MCF 10A (cell line): ENCODE measurements at regions not wholly inside any gene's neighbourhood (a gene's known extent, or its start where the extent isn't known, plus 50 kb on each side); places are given as distances from the start of the nearest gene placed in this dataset.

ENCODE experiments used
- BruUV-seq: library from RNA; stranded (reverse); fragments of 400-500 nt; replicated peaks from 2 replicates; lab custom pipeline; 2021; lab: Mats Ljungman, UMichigan
- CTCF ChIA-PET: fragments of 300-600 bp; sonication (Branson Sonifier 250); formaldehyde crosslinking; extraction: SDS; loops from one replicate; lab custom pipeline; 2021; ENCODE audit warnings: antibody characterized with exemption, inconsistent platforms; lab: Yijun Ruan, JAX
- POLR2A ChIA-PET: fragments of 300-600, 350-650 bp; sonication (Branson Sonifier 250); formaldehyde crosslinking; extraction: SDS; loops from one replicate; lab custom pipeline; 2020; ENCODE audit warnings: antibody characterized with exemption, inconsistent platforms; lab: Yijun Ruan, JAX
- DNase-seq: peaks from one replicate; pipeline ENCODE4 v3.0.0-alpha.2; 2018; ENCODE audit not compliant: unreplicated experiment
- H3K27ac Mint-ChIP-seq: one replicate; pipeline ENCODE4 v1.8.0; 2022; ENCODE audit warnings: mild to moderate bottlenecking, low read depth, mixed read lengths; ENCODE audit not compliant: unreplicated experiment
- H3K27me3 Mint-ChIP-seq: one replicate; pipeline ENCODE4 v1.8.0; 2022; ENCODE audit warnings: mixed read lengths; ENCODE audit not compliant: insufficient read depth, unreplicated experiment
- H3K36me3 Mint-ChIP-seq: one replicate; pipeline ENCODE4 v1.8.0; 2022; ENCODE audit warnings: mild to moderate bottlenecking, moderate library complexity, mixed read lengths; ENCODE audit not compliant: insufficient read depth, unreplicated experiment
- H3K4me1 Mint-ChIP-seq: one replicate; pipeline ENCODE4 v1.8.0; 2022; ENCODE audit warnings: mixed read lengths; ENCODE audit not compliant: insufficient read depth, unreplicated experiment
- H3K4me3 Mint-ChIP-seq: one replicate; pipeline ENCODE4 v1.8.0; 2022; ENCODE audit warnings: mild to moderate bottlenecking, moderate library complexity, mixed read lengths; ENCODE audit not compliant: unreplicated experiment
- H3K9me3 Mint-ChIP-seq: one replicate; pipeline ENCODE4 v1.8.0; 2022; ENCODE audit warnings: mixed read lengths; ENCODE audit not compliant: unreplicated experiment
- intact Hi-C: fragments of 100-400 bp; cut with micrococcal nuclease; formaldehyde crosslinking; loops from 2 replicates; pipeline ENCODE4 v1.14.1; 2022
- TF ChIP-seq, protein P1 (sequence below): fragments of 200-600 bp; IDR thresholded peaks from one replicate; pipeline ENCODE4 v1.8.0; 2022; ENCODE audit warnings: antibody characterized with exemption, mild to moderate bottlenecking; ENCODE audit not compliant: unreplicated experiment

DNA sequence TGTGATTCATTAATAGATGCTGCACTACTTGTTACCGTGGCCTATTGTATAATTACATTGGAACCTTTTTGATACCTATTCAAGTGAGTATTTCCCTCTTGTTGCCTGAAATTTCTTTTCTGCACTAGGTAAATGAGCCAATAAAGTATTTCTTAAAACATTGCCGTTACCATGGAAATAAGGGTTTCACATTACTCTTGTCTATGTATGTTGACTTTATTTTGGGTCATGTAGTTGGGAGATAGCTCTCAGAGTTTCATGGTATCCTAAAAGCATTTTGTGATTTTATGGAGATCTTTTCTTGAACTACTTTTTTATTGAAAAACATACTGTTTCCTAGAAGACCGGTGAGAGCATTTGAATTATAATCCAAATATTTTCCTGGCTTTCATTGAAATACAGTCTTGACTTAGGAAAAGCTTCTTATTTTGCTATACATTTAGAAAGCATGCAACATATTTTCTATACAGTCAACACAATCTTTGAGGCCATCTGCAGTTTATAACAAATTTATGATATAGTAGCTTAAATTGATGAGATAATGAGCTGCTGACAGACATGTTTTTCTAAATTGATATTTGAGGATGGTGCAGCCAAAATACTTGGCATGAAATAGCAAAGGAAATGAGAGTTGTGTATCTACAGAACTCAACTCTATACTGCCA lies 650.4 kb downstream of the RFPL4B start:
- Mint-ChIP-seq H3K27ac (no peak overlapping the region), H3K9me3 (no peaks in the 10 kb centered on the region), H3K27me3 (no peaks in the 10 kb centered on the region), H3K4me1 (no peaks in the 10 kb centered on the region), H3K4me3 (no peak overlapping the region), H3K36me3 (no peaks in the 10 kb centered on the region)
- TF ChIP-seq, protein P1, sequence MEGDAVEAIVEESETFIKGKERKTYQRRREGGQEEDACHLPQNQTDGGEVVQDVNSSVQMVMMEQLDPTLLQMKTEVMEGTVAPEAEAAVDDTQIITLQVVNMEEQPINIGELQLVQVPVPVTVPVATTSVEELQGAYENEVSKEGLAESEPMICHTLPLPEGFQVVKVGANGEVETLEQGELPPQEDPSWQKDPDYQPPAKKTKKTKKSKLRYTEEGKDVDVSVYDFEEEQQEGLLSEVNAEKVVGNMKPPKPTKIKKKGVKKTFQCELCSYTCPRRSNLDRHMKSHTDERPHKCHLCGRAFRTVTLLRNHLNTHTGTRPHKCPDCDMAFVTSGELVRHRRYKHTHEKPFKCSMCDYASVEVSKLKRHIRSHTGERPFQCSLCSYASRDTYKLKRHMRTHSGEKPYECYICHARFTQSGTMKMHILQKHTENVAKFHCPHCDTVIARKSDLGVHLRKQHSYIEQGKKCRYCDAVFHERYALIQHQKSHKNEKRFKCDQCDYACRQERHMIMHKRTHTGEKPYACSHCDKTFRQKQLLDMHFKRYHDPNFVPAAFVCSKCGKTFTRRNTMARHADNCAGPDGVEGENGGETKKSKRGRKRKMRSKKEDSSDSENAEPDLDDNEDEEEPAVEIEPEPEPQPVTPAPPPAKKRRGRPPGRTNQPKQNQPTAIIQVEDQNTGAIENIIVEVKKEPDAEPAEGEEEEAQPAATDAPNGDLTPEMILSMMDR = no peak
- DNase-seq = no peak
- BruUV-seq = no TSS peak
- CTCF ChIA-PET = no interaction called here
- POLR2A ChIA-PET = no interaction called here
- intact Hi-C loops = no loop called here

DNA sequence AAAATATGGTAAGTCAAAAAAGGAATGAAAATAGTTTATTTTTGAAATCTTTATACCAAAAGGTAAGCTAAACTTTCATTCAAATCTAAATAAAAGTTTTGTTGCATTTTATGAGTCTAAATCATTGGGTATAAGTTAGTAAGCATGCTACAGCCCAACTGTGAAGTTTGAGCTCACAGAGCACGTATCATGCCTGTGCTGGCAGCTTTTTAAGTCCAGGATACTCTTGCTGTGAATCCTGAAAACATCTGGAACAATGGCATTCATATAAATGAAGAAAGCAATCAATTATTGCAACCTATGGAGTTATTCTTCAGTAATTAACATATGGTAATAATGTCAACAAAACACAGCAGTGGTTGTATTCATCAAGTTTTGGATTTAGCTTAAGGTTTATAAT lies 656.9 kb downstream of the RFPL4B start:
- POLR2A ChIA-PET = no interaction called here
- CTCF ChIA-PET = no interaction called here
- Mint-ChIP-seq H3K27ac (no peak overlapping the region), H3K27me3 (no peaks in the 10 kb centered on the region), H3K36me3 (no peaks in the 10 kb centered on the region), H3K4me3 (no peak overlapping the region), H3K4me1 (no peaks in the 10 kb centered on the region), H3K9me3 (no peaks in the 10 kb centered on the region)
- no TSS peak for BruUV-seq
- no peak for DNase-seq
- intact Hi-C loops = no loop called here
- TF ChIP-seq, protein P1 = no peak

DNA sequence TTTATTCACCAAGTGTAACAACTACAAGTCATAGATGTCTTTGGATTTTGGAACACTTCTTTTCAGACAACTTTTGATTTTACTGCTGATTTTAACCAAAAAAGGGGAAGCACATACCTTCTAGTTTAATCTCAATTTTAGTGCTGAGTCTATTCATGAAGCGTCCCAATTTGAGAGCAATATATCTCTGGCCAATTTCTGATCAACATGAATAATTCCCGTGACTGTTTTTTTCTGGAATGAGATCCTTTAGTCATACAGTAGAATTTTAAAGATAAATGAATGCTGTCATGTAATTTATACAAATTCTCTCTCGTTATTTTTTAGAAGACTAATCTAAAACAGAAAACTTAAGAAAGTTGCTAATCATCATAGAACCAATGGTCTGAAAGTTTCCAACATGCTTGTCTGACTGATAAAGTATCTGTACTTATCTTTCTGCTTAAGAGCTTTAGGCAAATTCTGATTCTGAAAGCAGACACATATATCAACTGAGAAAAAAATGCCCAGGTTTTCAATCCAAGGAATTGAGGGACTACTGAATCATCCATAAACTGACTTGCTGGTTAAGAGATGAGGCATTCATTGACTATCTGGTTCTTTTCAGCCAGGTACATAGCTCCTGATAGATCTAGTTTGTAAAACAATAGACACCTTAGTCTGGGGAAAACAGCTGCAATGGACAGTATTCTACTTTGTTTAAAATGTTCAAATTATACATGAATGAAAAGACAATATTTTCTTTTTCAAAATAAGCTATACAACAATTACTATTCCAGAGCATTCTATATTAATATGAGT lies 657.5 kb downstream of the RFPL4B start:
- no peaks in the 10 kb centered on the region for H3K36me3 Mint-ChIP-seq
- TF ChIP-seq, protein P1 = no peak
- H3K9me3 Mint-ChIP-seq = no peaks in the 10 kb centered on the region
- no TSS peak for BruUV-seq
- POLR2A ChIA-PET = no interaction called here
- H3K27me3 Mint-ChIP-seq = no peaks in the 10 kb centered on the region
- no peak overlapping the region for H3K27ac Mint-ChIP-seq
- no peak overlapping the region for H3K4me3 Mint-ChIP-seq
- no peaks in the 10 kb centered on the region for H3K4me1 Mint-ChIP-seq
- intact Hi-C loops = no loop called here
- DNase-seq = no peak
- CTCF ChIA-PET = no interaction called here

DNA sequence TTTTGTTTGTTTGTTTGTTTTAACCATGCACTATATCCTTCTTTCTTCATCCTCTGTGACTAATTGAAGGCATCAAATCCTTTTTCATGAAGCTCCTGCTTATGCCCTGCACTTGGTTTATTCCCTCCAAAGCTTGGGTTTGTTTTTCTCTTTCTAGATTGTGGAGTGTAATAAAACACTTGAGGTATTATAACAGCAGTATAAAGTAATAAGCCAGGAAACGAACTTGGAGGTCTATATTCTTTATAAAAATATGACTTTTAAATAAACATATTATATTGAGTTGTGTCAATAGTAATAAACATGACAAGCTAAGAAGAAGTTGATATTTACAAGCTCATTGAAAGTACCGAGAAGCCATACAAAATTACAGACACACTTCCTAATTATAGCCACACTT lies 659.4 kb downstream of the RFPL4B start:
- CTCF ChIA-PET = interaction anchor here (0.6 to 0.7 kb wide), 4 partner anchors 16 to 637 kb away, joined by 3 to 4 read pairs (median 3); no protein-coding TSS in a partner anchor
- DNase-seq = no peak
- POLR2A ChIA-PET = interaction anchor here (0.8 kb wide), 1 partner anchor 18 kb away, joined by 3 read pairs; no protein-coding TSS in a partner anchor
- Mint-ChIP-seq H3K27ac (no peak overlapping the region), H3K4me1 (no peaks in the 10 kb centered on the region), H3K36me3 (no peaks in the 10 kb centered on the region), H3K27me3 (no peaks in the 10 kb centered on the region), H3K9me3 (no peaks in the 10 kb centered on the region), H3K4me3 (no peak overlapping the region)
- no TSS peak for BruUV-seq
- intact Hi-C loops = no loop called here
- TF ChIP-seq, protein P1 = no peak
